ENCODE measurements at regions not wholly inside any gene's neighbourhood (a gene's known extent, or its start where the extent isn't known, plus 50 kb on each side); places are given as distances from the start of the nearest gene placed in this dataset.
"Not testable (repeated sequence)": the region's sequence is repeated elsewhere in the genome, so short reads cannot be mapped to it uniquely, and the experiment has no call there.

- Histone ChIP-seq H2AK5ac (ENCODE audit: low read depth, low read length) (no peak overlapping the region), H3K4ac (replicated peaks; ENCODE audit: insufficient read length, low read depth, low read length) (no peak overlapping the region), H2BK5ac (ENCODE audit: low read depth, low read length) (no peak overlapping the region), H3K9ac (replicated peaks in 1 of 4; ENCODE audit: extremely low read depth in 1 of 4, low read depth in 3 of 4, low read length in 3 of 4) (no peak overlapping the region), H3K79me1 (ENCODE audit: low read depth, low read length) (no peaks in the 10 kb centered on the region), H2BK15ac (ENCODE audit: low read length) (no peak overlapping the region), H3K36me3 (ENCODE audit: control insufficient read depth in 2 of 4, insufficient read depth in 4 of 4, low read length in 3 of 4) (no peaks in the 10 kb centered on the region), H3K4me1 (replicated peaks in 1 of 4; ENCODE audit: control insufficient read depth in 3 of 4, insufficient read depth in 4 of 4, low read length in 3 of 4) (no peaks in the 10 kb centered on the region; a peak in 1 of 7 replicates), H3K9me3 (ENCODE audit: insufficient read depth in 2 of 2, low read depth in 1 of 2, low read length in 1 of 2) (no peaks in the 10 kb centered on the region), H4K5ac (ENCODE audit: insufficient read length, low read depth, low read length) (no peak overlapping the region), H3K4me2 (ENCODE audit: insufficient read depth in 1 of 2, low read depth in 2 of 2, low read length in 2 of 2) (no peak overlapping the region), H2AFZ (ENCODE audit: low read length) (no peak overlapping the region), H2BK12ac (ENCODE audit: low read depth, low read length) (no peak overlapping the region), H2BK120ac (replicated peaks; ENCODE audit: low read depth, low read length) (no peak overlapping the region), H3K23me2 (ENCODE audit: low read depth, low read length) (peaks cover 3% of the 10 kb centered on the region; the same call in 1 of the 2 replicates), H3K56ac (replicated peaks; ENCODE audit: insufficient read length, low read depth, low read length) (no peak overlapping the region), H4K8ac (ENCODE audit: extremely low read depth, insufficient read depth, low read length) (no peak overlapping the region), H4K91ac (replicated peaks; ENCODE audit: insufficient read length, low read length) (no peak overlapping the region), H3K18ac (ENCODE audit: extremely low read depth, low read length) (no peak overlapping the region), H4K20me1 (replicated peaks in 1 of 2; ENCODE audit: control insufficient read depth in 1 of 2, insufficient read depth in 2 of 2, low read length in 2 of 2) (no peaks in the 10 kb centered on the region), H3K14ac (ENCODE audit: insufficient read length) (no peak overlapping the region), H3K23ac (ENCODE audit: insufficient read length) (no peak overlapping the region), H3K4me3 (ENCODE audit: extremely low read depth in 1 of 4, insufficient read depth in 2 of 4, low read depth in 3 of 4, low read length in 4 of 4) (no peak overlapping the region), H2BK20ac (ENCODE audit: low read length) (no peak overlapping the region), H3K27me3 (replicated peaks in 1 of 4; ENCODE audit: control insufficient read depth in 3 of 4, extremely low read depth in 1 of 4, insufficient read depth in 3 of 4, low read length in 3 of 4) (no peaks in the 10 kb centered on the region), H3K27ac (ENCODE audit: low read depth, low read length) (no peak overlapping the region), H3K79me2 (ENCODE audit: control insufficient read depth in 1 of 2, insufficient read depth in 2 of 2, low read length in 2 of 2) (no peaks in the 10 kb centered on the region)
- TF ChIP-seq EGR1 (IDR thresholded peaks at IDR 0.05; ENCODE audit: borderline replicate concordance, low read depth, low read length): no peak
- WGBS, 2 experiments (ENCODE audit: extremely low coverage in 1 of 2, insufficient coverage in 1 of 2, insufficient read length in 1 of 2, insufficient replicate concordance in 2 of 2, low coverage in 1 of 2, low lambda C conversion rate in 2 of 2, missing lambda C conversion rate in 1 of 2): 63% methylated on average over 2 of the region's 4 CpGs; no CpG with 5 or more reads in 1 of the 2 experiments
- ChIA-PET POLR2A (ENCODE audit: partially characterized antibody) (no interaction called here), CTCF (ENCODE audit: partially characterized antibody) (no interaction called here)
- DNase-seq (ENCODE audit: low read depth in 1 of 2, low spot score in 2 of 2): no peak
- no peak for FAIRE-seq
Observed at GRCh38 chrX:52265713-52266112, 81.0 kb downstream of the MAGED4 start.

DNA sequence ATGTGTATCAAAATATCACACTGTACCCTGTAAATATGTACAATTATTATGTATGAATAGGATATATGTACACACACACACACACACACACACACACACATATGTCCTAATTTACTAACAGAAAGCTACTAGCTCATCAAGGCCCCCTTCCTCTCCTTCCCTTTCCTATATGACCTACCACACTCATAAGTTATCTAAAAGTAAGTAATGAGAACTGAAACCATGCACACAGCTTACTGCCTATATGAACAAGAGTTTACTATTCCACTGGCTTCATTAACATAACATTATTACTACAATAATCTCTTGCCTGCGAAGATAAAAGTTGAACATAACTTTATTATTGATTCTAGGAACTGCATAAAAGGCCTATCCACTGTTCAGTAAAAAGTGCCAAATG is 83.8 kb downstream of the MAGED4 start:
- H3K27me3 ChIP-seq (replicated peaks in 1 of 4; ENCODE audit: control insufficient read depth in 3 of 4, extremely low read depth in 1 of 4, insufficient read depth in 3 of 4, low read length in 3 of 4); H3K18ac ChIP-seq (ENCODE audit: extremely low read depth, low read length); H2AFZ ChIP-seq (ENCODE audit: low read length); H2AK5ac ChIP-seq (ENCODE audit: low read depth, low read length); H3K4me2 ChIP-seq (ENCODE audit: insufficient read depth in 1 of 2, low read depth in 2 of 2, low read length in 2 of 2); H4K8ac ChIP-seq (ENCODE audit: extremely low read depth, insufficient read depth, low read length); H3K14ac ChIP-seq (ENCODE audit: insufficient read length); H4K91ac ChIP-seq (replicated peaks; ENCODE audit: insufficient read length, low read length); DNase-seq (ENCODE audit: low read depth in 1 of 2, low spot score in 2 of 2); H3K56ac ChIP-seq (replicated peaks; ENCODE audit: insufficient read length, low read depth, low read length); H2BK15ac ChIP-seq (ENCODE audit: low read length); H3K23me2 ChIP-seq (ENCODE audit: low read depth, low read length); H3K27ac ChIP-seq (ENCODE audit: low read depth, low read length); H3K4me1 ChIP-seq (replicated peaks in 1 of 4; ENCODE audit: control insufficient read depth in 3 of 4, insufficient read depth in 4 of 4, low read length in 3 of 4); H2BK5ac ChIP-seq (ENCODE audit: low read depth, low read length); H3K79me1 ChIP-seq (ENCODE audit: low read depth, low read length); H3K9ac ChIP-seq (replicated peaks in 1 of 4; ENCODE audit: extremely low read depth in 1 of 4, low read depth in 3 of 4, low read length in 3 of 4); H3K4me3 ChIP-seq (ENCODE audit: extremely low read depth in 1 of 4, insufficient read depth in 2 of 4, low read depth in 3 of 4, low read length in 4 of 4); CTCF ChIA-PET (ENCODE audit: partially characterized antibody); H3K9me3 ChIP-seq (ENCODE audit: insufficient read depth in 2 of 2, low read depth in 1 of 2, low read length in 1 of 2); H3K4ac ChIP-seq (replicated peaks; ENCODE audit: insufficient read length, low read depth, low read length); H2BK20ac ChIP-seq (ENCODE audit: low read length); H3K23ac ChIP-seq (ENCODE audit: insufficient read length); H4K20me1 ChIP-seq (replicated peaks in 1 of 2; ENCODE audit: control insufficient read depth in 1 of 2, insufficient read depth in 2 of 2, low read length in 2 of 2); FAIRE-seq; H2BK120ac ChIP-seq (replicated peaks; ENCODE audit: low read depth, low read length); H2BK12ac ChIP-seq (ENCODE audit: low read depth, low read length); POLR2A ChIA-PET (ENCODE audit: partially characterized antibody); H3K36me3 ChIP-seq (ENCODE audit: control insufficient read depth in 2 of 4, insufficient read depth in 4 of 4, low read length in 3 of 4); H3K79me2 ChIP-seq (ENCODE audit: control insufficient read depth in 1 of 2, insufficient read depth in 2 of 2, low read length in 2 of 2); H4K5ac ChIP-seq (ENCODE audit: insufficient read length, low read depth, low read length): not testable (repeated sequence)
- 75% methylated on average over 1 of the region's 1 CpG; no CpG with 5 or more reads in 1 of the 2 experiments for WGBS, 2 experiments (ENCODE audit: extremely low coverage in 1 of 2, insufficient coverage in 1 of 2, insufficient read length in 1 of 2, insufficient replicate concordance in 2 of 2, low coverage in 1 of 2, low lambda C conversion rate in 2 of 2, missing lambda C conversion rate in 1 of 2)
